Transverse colon (tissue), 4 donors: ENCODE measurements at regions not wholly inside any gene's neighbourhood (a gene's known extent, or its start where the extent isn't known, plus 50 kb on each side); places are given as distances from the start of the nearest gene placed in this dataset.

ENCODE experiments used
- POLR2A ChIP-seq: fragments of 450-650 bp; IDR thresholded peaks from one replicate; pipeline ENCODE4 v1.6.1; 2016; ENCODE audit warnings: antibody characterized with exemption, mild to moderate bottlenecking, moderate library complexity
- POLR2AphosphoS5 ChIP-seq, 3 donors: sonication (generic); formaldehyde crosslinking; IDR thresholded peaks; one replicate each; pipeline ENCODE4 v1.6.1; 2016; ENCODE audit warnings: antibody characterized with exemption in 3 of 3
- TF ChIP-seq, protein P1 (sequence below), 5 experiments: fragments of 200-600 bp in 3 of 5; fragments of 450-650 bp in 2 of 5; sonication (generic) in 3 of 5; IDR thresholded peaks; 1 replicate in 2 of 5; 2 replicates in 3 of 5; pipeline ENCODE4 v1.5.1; 2016 to 2017; ENCODE audit warnings: antibody characterized with exemption in 5 of 5, inconsistent platforms in 3 of 5, mild to moderate bottlenecking in 2 of 5, moderate library complexity in 1 of 5

- TF ChIP-seq, protein P1, sequence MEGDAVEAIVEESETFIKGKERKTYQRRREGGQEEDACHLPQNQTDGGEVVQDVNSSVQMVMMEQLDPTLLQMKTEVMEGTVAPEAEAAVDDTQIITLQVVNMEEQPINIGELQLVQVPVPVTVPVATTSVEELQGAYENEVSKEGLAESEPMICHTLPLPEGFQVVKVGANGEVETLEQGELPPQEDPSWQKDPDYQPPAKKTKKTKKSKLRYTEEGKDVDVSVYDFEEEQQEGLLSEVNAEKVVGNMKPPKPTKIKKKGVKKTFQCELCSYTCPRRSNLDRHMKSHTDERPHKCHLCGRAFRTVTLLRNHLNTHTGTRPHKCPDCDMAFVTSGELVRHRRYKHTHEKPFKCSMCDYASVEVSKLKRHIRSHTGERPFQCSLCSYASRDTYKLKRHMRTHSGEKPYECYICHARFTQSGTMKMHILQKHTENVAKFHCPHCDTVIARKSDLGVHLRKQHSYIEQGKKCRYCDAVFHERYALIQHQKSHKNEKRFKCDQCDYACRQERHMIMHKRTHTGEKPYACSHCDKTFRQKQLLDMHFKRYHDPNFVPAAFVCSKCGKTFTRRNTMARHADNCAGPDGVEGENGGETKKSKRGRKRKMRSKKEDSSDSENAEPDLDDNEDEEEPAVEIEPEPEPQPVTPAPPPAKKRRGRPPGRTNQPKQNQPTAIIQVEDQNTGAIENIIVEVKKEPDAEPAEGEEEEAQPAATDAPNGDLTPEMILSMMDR (IDR thresholded peaks at IDR 0.05) = no peak
- TF ChIP-seq POLR2AphosphoS5 (IDR thresholded peaks at IDR 0.05) = no peak
- no peak for TF ChIP-seq POLR2A
These were observed 454.1 kb upstream of the MAF start for GRCh38 chr16:80054647-80055046.
